Panc1 (cell line): ENCODE measurements at regions not wholly inside any gene's neighbourhood (a gene's known extent, or its start where the extent isn't known, plus 50 kb on each side); places are given as distances from the start of the nearest gene placed in this dataset.

Experiments
- ATAC-seq: fragments of 200-7000 bp; cut with Tn5 transposase; 2 replicates; pipeline ENCODE4 v1.9.1; 2020; ENCODE audit warnings: mild to moderate bottlenecking, moderate library complexity
- BruUV-seq: library from RNA; stranded (reverse); fragments of 400-500 nt; replicated peaks from 2 replicates; lab custom pipeline; 2021; lab: Mats Ljungman, UMichigan
- CTCF ChIA-PET: fragments of 300-600 bp; sonication (Branson Sonifier 250); formaldehyde crosslinking; loops from one replicate; lab custom pipeline; 2022; ENCODE audit warnings: antibody characterized with exemption; lab: Charles Lee
- POLR2A ChIA-PET: fragments of 300-600 bp; sonication (Branson Sonifier 250); formaldehyde crosslinking; loops from one replicate; lab custom pipeline; 2022; ENCODE audit warnings: antibody characterized with exemption; lab: Charles Lee
- DNase-seq: peaks from one replicate; pipeline ENCODE4 v3.0.0-alpha.2; 2010; ENCODE audit warnings: low read depth, low spot score
- H3K27ac ChIP-seq: 2 replicates; pipeline ENCODE4 v1.5.1; 2011; ENCODE audit warnings: mild to moderate bottlenecking, low read length, inconsistent platforms
- H3K27me3 ChIP-seq: fragments of 200-500 bp; sonication (Bioruptor generic); 2 replicates; pipeline ENCODE4 v1.6.0; 2014; ENCODE audit warnings: low read length, inconsistent platforms; ENCODE audit not compliant: control insufficient read depth, insufficient read depth
- H3K36me3 ChIP-seq: fragments of 200-500 bp; sonication (Bioruptor generic); 2 replicates; pipeline ENCODE4 v1.5.1; 2014; ENCODE audit warnings: inconsistent platforms, mild to moderate bottlenecking, low read length, moderate library complexity; ENCODE audit not compliant: control insufficient read depth, insufficient read depth
- H3K4me1 ChIP-seq: 2 replicates; pipeline ENCODE4 v1.5.1; 2011; ENCODE audit warnings: inconsistent platforms, mild to moderate bottlenecking, low read length, moderate library complexity; ENCODE audit not compliant: control insufficient read depth, insufficient read depth
- H3K4me3 ChIP-seq, 2 experiments: 2 replicates each; pipeline ENCODE4 v1.5.1; 2011 to 2012; ENCODE audit warnings: low read depth in 2 of 2, low read length in 2 of 2, mild to moderate bottlenecking in 2 of 2, inconsistent platforms in 1 of 2, moderate library complexity in 1 of 2
- H3K9me3 ChIP-seq: fragments of 200-500 bp; sonication (Bioruptor generic); 2 replicates; pipeline ENCODE4 v1.5.1; 2014; ENCODE audit warnings: low read depth, mild to moderate bottlenecking, inconsistent platforms, low read length, moderate library complexity; ENCODE audit not compliant: control insufficient read depth, insufficient read depth
- CTCF ChIP-seq: fragments of 450-650 bp; IDR thresholded peaks from 2 replicates; pipeline ENCODE4 v1.5.1; 2017; ENCODE audit warnings: mild to moderate bottlenecking
- POLR2AphosphoS5 ChIP-seq: IDR thresholded peaks from 2 replicates; pipeline ENCODE4 v1.6.1; 2012; ENCODE audit warnings: mild to moderate bottlenecking, low read depth, low read length, moderate library complexity
- SIN3A ChIP-seq: IDR thresholded peaks from 2 replicates; pipeline ENCODE4 v1.6.1; 2012; ENCODE audit warnings: low read depth, mild to moderate bottlenecking, low read length, moderate library complexity, borderline replicate concordance; ENCODE audit not compliant: insufficient read depth
- TCF7L2 ChIP-seq: IDR thresholded peaks from 2 replicates; pipeline ENCODE4 v1.6.1; 2011; ENCODE audit warnings: mild to moderate bottlenecking, low read depth, low read length, inconsistent platforms
- in situ Hi-C: cut with HindIII; loops from 2 replicates; pipeline ENCODE4 v1.10.0; 2016; ENCODE audit warnings: low sequenced_read_pairs, low pct_unique_long_range_greater_than_20kb
- intact Hi-C: fragments of 100-400 bp; cut with micrococcal nuclease; formaldehyde crosslinking; loops from one replicate; pipeline ENCODE4 v1.10.0; 2022; ENCODE audit not compliant: unreplicated experiment
- TF ChIP-seq, protein P1 (sequence below), 2 experiments: IDR thresholded peaks; 2 replicates each; pipeline ENCODE4 v1.6.1; 2011 to 2012; ENCODE audit warnings: low read depth in 2 of 2, control low read depth in 1 of 2, low read length in 1 of 2, mild to moderate bottlenecking in 1 of 2, moderate library complexity in 1 of 2; ENCODE audit not compliant: insufficient read depth in 1 of 2

DNA sequence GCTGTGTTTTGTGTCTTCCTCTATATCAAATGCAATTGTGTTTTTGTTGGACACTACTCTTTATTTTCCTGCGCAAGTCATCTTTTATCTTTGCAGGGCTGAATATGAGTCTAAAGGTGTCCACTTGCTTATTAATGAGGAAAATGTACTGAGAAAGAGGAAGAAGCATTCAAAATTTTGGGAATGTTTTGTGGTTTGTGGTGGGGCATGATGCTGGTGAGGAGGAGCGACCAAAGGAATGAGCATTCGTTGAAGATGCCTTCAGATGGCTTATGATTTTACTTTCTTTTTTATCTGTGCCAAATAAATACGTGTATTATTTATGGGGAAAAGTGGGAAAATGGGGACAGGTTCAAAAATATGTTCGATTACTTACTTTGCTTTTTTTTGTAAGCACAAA, 63.9 kb upstream of the SMIM21 start:
- no peak for TF ChIP-seq CTCF
- TF ChIP-seq, protein P1, sequence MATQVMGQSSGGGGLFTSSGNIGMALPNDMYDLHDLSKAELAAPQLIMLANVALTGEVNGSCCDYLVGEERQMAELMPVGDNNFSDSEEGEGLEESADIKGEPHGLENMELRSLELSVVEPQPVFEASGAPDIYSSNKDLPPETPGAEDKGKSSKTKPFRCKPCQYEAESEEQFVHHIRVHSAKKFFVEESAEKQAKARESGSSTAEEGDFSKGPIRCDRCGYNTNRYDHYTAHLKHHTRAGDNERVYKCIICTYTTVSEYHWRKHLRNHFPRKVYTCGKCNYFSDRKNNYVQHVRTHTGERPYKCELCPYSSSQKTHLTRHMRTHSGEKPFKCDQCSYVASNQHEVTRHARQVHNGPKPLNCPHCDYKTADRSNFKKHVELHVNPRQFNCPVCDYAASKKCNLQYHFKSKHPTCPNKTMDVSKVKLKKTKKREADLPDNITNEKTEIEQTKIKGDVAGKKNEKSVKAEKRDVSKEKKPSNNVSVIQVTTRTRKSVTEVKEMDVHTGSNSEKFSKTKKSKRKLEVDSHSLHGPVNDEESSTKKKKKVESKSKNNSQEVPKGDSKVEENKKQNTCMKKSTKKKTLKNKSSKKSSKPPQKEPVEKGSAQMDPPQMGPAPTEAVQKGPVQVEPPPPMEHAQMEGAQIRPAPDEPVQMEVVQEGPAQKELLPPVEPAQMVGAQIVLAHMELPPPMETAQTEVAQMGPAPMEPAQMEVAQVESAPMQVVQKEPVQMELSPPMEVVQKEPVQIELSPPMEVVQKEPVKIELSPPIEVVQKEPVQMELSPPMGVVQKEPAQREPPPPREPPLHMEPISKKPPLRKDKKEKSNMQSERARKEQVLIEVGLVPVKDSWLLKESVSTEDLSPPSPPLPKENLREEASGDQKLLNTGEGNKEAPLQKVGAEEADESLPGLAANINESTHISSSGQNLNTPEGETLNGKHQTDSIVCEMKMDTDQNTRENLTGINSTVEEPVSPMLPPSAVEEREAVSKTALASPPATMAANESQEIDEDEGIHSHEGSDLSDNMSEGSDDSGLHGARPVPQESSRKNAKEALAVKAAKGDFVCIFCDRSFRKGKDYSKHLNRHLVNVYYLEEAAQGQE (IDR thresholded peaks at IDR 0.05; ENCODE audit: insufficient read depth in 1 of 2, low read depth in 2 of 2, low read length in 1 of 2), result no peak
- no peak for TF ChIP-seq POLR2AphosphoS5
- TF ChIP-seq SIN3A, result no peak
- no peak for TF ChIP-seq TCF7L2
- ChIA-PET CTCF (no interaction called here), POLR2A (no interaction called here)
- BruUV-seq, result no TSS peak
- DNase-seq (no peak), ATAC-seq (no peak)
- peaks cover 4% of the 10 kb centered on the region; the same call in 1 of the 2 replicates for H3K27me3 ChIP-seq
- intact Hi-C loops, result no loop called here
- in situ Hi-C loops, result no loop called here
- no peak overlapping the region for H3K27ac ChIP-seq
- H3K4me1 ChIP-seq, result no peaks in the 10 kb centered on the region
- no peaks in the 10 kb centered on the region for H3K36me3 ChIP-seq
- H3K9me3 ChIP-seq, result no peaks in the 10 kb centered on the region
- H3K4me3 ChIP-seq, result no peak overlapping the region

DNA sequence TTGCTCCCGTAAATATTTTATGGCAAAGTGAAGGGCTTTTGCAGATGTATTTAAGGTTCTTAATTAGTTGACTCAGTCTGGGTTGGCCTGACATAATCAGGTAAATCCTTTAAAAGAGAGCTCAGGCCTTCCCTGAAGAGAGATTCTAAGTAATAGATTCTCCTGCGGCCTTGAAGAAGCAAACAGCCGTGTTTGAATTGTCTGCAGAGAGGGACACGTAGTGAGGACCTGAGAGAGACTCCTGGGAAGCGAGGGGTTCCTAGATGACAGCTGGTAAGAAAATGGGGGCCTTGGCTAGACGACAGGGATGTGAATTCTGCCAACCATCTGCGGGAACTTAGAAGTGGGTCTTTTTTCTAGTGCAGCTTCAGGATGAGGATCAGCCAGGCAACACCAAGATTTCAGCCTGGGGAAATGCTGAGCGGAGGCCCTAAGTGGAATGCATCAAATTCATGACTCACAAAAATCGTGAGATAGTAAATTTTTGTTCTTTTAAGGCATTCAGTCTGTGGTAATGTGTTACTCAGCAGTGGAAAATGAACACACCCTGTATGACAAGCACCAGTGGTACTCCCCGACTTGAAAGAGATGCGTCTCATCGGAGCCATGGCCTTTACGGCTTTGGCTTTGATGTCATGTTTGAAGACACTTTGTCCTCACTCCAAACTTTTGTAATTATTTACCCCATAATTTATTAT, 62.1 kb upstream of the SMIM21 start:
- no peaks in the 10 kb centered on the region for H3K9me3 ChIP-seq
- TF ChIP-seq CTCF, result no peak
- TF ChIP-seq TCF7L2, result no peak
- no peaks in the 10 kb centered on the region for H3K27me3 ChIP-seq
- intact Hi-C loops (no loop called here), in situ Hi-C loops (no loop called here)
- H3K4me3 ChIP-seq, result no peak overlapping the region
- POLR2A ChIA-PET, result no interaction called here
- BruUV-seq, result no TSS peak
- ATAC-seq, result no peak; the same call in 1 of the 2 replicates
- no peak for DNase-seq
- no peak overlapping the region for H3K27ac ChIP-seq
- H3K4me1 ChIP-seq, result no peaks in the 10 kb centered on the region
- CTCF ChIA-PET, result no interaction called here
- no peaks in the 10 kb centered on the region for H3K36me3 ChIP-seq
